ENCODE measurements at regions not wholly inside any gene's neighbourhood (a gene's known extent, or its start where the extent isn't known, plus 50 kb on each side); places are given as distances from the start of the nearest gene placed in this dataset.
"Not testable (repeated sequence)": the region's sequence is repeated elsewhere in the genome, so short reads cannot be mapped to it uniquely, and the experiment has no call there.

DNA sequence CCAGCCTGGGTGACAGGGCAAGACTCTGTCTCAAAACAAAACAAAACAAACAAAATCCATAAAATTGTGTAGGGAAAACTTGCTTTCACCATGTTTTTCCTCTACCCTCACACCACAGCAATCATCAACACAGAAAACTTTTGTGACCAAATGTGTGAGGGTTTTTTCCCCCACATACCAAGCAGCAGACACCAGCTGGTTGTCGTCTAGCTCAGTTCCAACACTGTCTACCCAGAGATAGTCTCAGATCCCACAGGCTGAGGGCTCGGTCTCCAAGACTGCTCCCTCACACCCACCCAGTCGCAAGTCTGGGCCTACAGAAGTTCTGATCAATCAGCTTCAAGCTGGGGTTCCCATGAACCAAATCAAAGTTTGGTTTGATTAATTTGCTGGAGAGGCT is 322.4 kb upstream of the MAGI2 start:
- no peak for DNase-seq

DNA sequence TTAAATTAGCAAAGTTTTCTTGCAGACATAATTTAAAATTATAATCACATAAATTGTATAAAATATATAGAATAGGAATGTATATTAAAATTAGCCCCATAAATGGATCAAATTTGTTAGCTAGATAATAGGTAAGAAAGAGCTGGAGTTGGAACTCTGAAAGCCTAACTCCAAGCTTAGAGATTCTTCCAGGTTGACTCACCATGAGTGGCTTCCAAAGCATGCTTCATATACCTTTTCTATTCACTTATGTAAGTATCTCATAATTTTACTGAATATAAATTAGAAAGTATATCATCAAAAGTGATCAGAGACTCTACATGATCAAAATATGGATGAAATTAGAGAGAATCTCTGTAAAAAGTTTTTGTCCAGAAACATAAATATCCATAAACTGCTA is 320.7 kb upstream of the MAGI2 start:
- no peak for DNase-seq

DNA sequence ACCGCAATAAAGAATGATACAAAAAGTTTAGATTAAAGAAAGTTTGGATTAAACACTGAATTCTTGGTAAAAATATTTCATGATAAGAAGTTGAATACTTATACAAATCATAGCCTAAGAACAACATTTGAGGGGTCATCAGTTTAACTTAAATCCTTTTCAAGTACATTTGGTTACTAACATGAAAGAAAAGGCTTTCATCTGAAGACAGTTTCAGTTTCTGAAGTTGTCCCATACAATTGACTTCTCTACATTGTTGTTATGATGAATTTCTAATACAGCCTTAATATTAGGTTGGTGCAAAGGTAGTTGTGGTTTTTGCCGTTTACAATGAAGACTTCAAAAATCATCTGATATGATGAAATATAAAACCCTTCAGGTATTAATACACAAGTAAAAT is 317.5 kb upstream of the MAGI2 start:
- DNase-seq, result no peak

DNA sequence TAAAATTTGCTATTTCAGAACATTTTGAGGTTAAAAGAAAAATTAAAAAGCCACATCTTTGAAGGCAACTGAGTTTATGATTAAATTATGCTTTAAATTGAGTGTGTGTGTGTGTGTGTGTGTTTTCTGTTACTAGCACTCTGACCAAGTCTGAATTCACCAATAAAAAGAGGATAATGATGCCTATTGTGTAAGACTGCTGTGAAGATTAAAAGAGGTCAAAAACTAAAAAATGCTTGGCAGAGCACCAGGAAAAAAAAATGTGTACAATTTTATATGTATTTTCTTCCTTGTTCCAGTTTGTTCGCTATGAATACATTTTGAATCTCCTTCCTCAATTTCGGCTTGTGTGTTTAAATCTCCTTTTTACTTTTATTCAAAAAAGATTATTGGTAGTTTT is 316.6 kb upstream of the MAGI2 start:
- no peak for DNase-seq

DNA sequence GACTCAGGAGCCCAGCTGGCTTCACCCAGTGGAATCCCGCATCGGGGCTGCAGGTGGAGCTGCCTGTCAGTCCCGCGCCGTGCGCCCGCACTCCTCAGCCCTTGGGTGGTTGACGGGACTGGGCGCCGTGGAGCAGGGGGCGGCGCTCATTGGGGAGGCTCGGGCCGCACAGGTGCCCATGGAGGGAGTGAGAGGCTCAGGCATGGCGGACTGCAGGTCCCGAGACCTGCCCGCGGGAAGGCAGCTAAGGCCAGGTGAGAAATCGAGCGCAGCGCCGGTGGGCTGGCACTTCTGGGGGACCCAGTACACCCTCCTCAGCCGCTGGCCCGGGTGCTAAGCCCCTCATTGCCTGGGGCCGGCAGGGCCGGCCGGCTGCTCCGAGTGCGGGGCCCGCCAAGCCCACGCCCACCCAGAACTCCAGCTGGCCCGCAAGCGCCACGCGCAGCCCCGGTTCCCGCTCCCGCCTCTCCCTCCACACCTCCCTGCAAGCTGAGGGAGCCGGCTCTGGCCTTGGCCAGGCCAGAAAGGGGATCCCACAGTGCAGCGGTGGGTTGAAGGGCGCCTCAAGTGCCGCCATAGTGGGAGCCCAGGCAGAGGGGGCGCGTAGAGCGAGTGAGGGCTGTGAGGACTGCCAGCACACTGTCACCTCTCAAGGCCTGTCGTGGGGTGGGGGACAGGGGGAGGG is 314.6 kb upstream of the MAGI2 start:
- not testable (repeated sequence) for DNase-seq

DNA sequence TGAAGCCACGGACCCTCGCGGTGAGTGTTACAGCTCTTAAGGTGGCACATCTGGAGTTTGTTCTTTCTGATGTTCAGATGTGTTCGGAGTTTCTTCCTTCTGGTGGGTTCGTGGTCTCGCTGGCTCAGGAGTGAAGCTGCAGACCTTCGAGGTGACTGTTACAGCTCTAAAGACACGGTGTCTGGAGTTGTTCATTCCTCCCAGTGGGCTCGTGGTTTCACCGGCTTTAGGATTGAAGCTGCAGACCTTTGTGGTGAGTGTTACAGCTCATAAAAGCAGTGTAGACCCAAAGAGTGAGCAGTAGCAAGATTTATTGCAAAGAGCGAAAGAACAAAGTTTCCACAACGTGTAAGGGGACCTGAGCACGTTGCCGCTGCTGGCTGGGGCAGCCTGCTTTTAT is 313.7 kb upstream of the MAGI2 start:
- DNase-seq, result not testable (repeated sequence)

DNA sequence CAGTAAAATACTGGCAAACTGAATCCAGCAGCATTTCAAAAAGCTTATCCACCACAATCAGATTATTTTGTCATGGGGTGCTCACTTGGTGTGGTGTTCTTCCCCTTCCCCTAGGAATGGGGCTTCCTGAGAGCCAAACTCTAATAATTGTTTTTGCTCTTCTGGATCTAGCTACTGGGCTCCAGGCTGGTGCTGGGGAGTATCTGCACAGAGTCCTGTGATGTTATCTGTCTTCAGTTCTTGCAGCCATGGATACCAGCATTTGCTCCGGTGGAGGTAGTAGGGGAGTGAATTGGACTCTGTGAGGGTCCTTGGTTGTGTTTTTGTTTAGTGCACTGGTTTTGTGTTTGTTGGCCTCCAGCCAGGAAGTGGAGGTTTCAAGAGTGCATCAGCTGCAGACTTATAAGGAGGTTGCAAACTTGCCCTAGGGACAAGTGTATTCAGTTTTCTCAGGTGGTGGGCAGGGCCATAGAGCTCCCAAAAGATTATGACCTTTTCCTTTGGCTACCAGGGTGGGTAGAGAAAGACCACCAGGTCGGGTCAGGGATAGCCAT is 308.5 kb upstream of the MAGI2 start:
- DNase-seq, result no peak

DNA sequence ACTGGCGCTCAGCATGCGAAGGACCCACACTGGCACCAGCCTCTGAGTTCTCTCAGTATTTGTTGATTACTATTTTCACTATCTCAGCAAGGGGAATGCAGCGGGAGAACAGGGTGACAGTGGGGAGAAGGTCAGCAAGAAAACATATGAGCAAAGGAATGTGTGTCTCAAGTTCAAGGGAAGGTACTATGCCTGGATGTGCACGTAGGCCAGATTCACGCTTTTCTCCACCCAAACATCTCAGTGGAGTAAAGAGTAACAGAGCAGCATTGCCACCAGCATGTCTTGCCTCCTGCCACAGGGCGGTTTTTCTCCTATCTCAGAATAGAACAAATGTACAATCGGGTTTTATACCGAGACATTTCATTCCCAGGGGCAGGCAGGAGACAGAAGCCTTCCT is 297.5 kb upstream of the MAGI2 start:
- DNase-seq, result not testable (repeated sequence)

DNA sequence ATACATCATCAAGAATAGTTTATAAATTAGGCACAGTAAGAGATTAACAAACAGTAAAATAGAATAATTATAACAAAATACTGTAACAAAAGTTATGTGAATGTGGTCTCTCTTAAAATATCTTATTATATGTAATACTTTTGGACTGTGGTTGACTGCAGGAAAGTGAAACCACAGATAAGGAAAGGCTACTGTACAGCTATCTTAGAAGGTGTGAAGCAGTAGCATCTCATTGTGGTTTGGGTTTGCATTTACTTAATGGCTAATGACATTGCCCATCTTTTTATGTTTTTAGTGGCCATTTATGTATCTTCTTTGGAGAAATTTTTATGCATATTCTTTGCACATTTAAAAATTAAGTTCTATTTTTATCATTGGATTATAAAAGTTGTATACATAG is 296.4 kb upstream of the MAGI2 start:
- DNase-seq, result peak; percentile 81

DNA sequence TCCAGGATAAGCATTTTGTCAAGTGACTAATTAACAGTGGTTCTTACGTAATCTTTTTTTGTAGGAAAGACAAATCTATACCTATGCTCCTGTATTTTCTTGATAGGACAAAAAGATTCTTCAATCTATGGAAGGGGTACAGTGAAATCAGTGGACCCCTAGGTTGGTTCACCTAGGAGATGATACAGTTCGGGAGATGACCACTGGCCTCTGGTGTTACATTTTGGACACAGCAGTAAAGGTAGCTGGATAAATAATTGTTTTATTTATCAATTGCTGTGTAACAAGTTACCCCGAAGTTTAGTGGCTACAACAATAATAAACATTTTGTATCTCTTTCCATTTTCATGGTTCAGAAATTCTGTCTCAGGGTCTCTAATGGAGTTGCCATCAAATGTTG is 288.2 kb upstream of the MAGI2 start:
- DNase-seq, result peak; percentile 54

DNA sequence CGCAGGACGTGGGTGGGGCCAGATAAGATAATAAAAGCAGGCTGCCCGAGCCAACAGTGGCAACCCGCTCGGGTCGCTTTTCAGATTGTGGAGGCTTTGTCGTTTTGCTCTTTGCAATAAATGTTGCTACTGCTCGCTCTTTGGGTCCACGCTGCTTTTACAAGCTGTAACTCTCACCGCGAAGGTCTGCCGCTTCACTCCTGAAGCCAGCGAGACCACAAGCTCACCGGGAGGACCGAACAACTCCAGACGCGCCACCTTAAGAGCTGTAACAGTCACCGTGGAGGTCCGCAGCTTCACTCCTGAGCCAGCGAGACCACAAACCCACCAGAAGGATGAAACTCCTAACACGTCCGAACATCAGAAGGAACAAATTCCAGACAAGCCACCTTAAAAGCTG is 286.6 kb upstream of the MAGI2 start:
- DNase-seq, result no peak

DNA sequence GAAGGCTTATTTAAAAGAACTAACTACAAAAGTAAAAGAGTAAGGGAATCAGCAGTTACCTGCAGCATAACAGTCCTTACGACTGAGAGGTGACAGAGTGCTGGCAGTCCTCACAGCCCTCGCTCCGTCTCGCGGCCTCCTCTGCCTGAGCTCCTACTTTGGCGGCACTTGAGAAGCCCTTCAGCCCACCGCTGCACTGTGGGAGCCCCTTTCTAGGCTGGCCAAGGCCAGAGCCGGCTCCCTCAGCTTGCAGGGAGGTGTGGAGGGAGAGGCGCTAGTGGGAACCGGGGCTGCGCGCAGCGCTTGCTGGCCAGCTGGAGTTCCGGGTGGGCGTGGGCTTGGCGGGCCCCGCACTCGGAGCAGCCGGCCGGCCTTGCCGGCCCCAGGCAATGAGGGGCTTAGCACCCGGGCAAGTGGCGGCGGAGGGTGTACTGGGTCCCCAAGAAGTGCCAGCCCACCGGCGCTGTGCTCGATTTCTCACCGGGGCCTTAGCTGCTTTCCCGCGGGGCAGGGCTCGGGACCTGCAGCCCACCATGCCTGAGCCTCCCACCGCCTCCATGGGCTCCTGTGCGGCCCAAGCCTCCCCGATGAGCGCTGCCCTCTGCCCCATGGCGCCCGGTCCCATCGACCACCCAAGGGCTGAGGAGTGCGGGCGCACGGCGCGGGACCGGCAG is 285.7 kb upstream of the MAGI2 start:
- not testable (repeated sequence) for DNase-seq

DNA sequence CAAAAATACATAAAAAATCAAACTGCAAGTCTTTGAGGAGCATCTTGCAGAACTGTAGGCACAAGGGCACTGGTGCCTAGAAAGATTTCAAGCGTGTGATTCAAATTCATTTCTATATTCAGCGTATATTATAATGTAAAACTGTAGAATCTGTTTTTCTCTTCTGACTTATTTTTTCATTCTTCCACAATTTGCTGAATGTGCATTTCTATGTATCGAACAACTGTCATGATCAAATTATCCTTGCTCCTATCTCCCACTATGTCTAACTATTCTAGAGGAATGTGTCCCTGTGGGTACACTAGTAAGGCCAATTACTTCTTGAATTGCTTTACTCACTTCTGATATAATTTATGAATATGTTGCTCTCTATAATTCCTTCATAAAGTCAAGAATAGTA is 283.0 kb upstream of the MAGI2 start:
- no peak for DNase-seq

DNA sequence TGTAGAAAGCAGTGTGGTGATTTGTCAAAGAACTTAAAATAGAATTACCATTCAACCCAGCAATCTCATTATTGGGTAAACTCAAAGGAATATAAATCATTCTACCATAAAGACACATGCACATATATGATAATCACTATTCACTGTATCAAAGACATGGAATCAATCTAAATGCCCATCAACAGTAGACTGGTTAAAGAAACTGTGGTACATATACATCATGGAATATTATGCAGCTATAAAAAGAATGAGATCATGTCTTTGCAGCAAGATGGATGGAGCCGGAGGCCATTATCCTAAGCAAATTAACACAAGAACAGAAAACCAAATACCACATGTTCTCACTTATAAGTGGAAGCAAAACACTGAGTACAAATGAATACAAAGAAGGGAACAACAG is 281.5 kb upstream of the MAGI2 start:
- no peak for DNase-seq

DNA sequence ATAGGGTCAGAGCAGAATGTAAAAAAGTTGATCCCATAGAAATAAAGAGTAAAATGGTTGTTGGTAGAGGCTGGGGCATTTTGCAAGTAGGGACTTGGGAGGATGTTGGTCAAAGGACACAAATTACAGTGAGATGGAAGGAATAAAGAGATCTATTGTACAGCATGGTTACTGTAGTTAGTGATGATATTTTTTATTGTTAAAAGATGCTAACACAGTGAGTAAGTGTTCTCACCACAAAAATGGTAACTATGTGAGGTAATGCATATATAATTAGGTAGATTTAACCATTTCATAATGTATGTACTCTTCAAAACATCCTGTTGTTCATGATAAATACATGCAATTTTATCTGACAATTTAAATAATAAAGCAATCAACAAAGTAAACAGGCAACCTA is 280.7 kb upstream of the MAGI2 start:
- DNase-seq, result no peak

DNA sequence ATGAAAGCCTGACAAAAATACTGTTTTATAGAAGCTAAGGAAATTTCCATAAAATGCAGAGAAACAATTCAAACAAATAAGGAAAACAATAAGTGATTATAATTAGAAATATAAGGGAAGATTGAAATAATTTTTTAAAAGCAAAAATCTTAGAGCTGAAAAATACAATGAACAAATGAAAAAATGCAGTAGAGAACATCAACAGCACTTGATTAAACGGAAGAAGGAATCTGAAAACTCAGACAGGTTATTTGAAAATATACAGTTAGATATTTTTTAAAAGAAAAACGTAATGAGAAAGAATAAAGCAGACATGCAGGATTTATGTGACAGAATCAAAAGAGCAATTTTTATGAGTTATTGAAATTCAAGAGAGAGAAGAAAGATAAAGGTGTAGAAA is 279.1 kb upstream of the MAGI2 start:
- peak; percentile 32 for DNase-seq

DNA sequence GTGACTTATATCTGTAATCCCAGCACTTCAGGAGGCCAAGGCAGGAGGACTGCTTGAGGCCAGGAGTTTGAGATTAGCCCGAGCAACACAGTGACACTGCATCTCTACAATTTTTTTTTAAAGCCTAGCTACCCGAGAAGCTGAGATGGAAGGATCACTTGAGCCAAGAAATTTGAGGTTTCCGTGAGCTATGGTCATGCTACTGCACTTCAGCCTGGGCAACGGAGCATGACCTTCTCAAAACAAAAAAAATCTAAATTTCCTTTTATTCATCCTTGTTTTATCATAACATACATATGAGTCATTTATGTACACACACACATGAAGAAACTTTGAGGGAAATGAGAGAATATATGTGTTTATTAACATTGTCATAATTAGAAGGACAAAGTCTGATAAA is 277.5 kb upstream of the MAGI2 start:
- DNase-seq, result no peak

DNA sequence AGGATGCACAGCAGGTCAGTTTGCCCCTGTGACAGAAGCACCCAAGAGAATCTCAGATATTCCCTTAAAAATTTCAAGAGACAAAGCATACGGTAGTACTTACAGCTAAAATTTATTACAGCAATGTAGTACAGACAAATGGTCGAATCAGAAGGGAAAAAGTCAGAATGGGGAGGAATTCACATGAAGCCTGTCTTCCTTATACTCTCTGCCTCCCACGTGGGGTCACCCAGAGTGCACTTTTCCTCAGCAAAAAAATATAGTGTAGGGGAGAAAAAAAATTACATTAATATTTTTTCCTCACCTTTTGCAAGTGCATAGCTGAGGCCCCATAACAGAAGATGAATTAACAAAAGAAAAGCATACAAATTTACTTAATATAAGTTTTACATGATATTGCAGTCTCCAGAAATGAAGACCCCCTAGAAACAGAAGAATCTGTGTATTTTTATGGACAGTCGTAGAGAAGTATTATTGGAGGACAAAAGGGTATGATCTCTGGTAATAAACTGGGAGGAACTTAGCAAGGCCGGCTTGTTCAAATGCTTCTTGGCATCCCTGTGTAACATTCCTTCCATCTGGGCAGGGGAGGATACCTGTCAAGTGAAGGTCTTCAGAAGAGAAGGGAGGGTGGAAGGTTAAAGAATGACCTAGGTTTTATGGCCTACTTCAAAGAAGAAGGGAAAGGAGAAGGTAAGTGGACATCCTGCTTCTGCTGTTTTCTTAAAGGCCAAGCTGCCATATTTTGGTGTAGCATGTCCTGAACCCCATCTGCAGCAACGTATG is 270.6 kb upstream of the MAGI2 start:
- DNase-seq, result no peak

DNA sequence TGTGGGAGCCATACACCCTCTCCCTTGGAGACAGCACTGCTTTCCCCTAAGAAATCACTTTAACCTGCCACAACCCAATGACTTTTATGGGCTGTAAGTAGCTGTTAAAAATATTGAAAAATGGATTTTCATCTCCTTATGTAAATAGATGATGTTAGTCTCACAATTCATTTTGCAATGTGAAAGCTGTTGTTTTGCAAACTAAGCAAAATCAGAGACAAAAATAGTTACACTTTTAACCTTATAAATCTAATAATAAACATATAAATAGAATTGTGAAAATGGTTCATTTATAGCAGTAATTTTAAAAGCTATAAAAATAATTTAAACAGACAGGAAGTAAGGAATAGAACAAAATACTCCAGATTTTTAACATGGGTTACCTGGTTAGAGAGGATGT is 268.8 kb upstream of the MAGI2 start:
- no peak for DNase-seq

DNA sequence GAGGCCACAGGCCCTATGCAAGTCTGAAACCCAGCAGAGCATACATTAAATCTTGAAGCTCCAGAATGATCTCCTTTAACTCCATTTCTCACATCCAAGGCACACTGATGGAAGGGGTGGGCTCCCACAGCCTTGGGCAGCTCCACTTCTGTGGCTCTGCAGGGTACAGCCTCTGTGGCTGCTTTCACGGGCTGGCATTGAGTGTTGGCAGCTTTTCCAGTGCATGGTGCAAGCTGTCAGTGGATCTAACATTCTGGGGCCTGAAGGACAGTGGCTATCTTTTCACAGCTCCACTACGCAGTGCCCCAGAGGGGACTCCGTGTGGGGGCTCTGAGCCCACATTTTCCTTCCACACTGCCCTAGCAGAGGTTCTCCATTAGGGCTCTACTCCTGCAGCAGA is 265.7 kb upstream of the MAGI2 start:
- DNase-seq, result no peak

DNA sequence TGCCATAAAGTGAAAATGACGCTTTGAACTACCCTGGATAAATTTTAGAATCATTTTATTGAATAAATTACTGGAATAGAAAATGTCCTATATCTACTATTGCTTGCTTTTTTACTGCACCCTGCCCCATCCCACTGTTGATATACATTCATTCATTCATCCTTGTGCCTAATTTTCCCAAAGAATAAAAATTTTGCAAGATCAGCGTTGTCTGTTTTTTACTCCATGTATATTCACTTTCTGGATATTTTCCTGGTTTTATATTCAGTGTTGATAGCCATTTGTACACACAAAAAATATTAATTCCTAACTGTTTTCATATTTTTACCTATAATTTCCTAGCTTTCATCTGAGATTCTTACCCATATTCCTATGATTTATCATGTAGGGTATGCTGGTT is 262.9 kb upstream of the MAGI2 start:
- DNase-seq, result no peak

DNA sequence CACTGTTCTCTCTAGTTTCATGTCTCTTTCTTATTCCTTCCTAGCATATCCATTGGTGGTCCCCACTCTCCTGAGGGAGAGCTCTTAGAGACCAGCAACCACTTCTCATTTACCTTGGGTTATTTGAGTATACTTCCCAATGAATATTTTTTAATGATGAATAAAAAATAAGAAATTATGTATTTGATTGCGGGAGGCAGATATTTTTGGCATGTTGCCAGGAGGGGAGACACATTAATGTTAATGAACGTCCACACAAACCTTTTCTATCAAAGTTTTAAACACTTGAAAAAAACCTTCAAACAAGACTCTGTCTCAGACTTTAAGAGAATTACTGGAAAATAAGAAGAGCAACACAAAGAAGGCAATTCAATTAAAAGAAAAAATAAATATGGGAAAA is 260.6 kb upstream of the MAGI2 start:
- no peak for DNase-seq

DNA sequence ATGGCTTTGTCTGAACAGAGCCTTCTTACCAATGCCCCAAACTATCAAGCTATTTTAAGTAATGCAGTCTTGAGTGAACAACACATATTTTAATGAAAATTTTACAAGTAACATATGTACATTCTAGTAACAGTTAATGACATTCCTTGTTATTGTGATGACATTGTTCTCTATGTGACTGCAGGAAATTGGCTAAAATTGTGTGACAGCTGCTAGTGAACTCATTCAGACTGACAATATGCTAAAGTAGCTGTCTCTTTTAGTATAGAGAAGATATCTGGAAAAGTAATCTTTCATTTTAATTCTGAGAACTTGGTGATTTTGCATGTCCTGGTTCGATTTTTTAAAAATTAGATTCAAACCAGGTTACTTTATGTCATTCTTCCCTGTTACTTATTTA is 259.8 kb upstream of the MAGI2 start:
- DNase-seq, result no peak

DNA sequence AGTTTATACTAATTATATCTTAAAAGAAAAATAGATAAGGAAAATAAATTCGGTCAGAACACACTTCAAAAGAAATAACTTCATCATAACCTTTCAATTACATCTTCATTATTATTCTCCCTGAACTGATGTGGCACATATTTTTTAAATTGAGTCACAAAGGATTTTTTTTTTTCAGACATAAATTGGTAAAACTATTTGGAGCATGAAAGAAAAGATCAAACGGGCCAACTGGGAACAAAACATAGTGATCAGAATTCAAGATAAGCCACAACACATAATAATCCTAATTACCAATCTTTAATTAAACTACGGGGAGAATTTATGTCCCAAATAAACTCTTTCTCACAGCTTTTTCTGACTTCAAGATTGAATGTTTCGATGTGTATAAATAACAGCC is 258.2 kb upstream of the MAGI2 start:
- DNase-seq, result no peak
